ENCODE measurements at regions not wholly inside any gene's neighbourhood (a gene's known extent, or its start where the extent isn't known, plus 50 kb on each side); places are given as distances from the start of the nearest gene placed in this dataset.

DNA sequence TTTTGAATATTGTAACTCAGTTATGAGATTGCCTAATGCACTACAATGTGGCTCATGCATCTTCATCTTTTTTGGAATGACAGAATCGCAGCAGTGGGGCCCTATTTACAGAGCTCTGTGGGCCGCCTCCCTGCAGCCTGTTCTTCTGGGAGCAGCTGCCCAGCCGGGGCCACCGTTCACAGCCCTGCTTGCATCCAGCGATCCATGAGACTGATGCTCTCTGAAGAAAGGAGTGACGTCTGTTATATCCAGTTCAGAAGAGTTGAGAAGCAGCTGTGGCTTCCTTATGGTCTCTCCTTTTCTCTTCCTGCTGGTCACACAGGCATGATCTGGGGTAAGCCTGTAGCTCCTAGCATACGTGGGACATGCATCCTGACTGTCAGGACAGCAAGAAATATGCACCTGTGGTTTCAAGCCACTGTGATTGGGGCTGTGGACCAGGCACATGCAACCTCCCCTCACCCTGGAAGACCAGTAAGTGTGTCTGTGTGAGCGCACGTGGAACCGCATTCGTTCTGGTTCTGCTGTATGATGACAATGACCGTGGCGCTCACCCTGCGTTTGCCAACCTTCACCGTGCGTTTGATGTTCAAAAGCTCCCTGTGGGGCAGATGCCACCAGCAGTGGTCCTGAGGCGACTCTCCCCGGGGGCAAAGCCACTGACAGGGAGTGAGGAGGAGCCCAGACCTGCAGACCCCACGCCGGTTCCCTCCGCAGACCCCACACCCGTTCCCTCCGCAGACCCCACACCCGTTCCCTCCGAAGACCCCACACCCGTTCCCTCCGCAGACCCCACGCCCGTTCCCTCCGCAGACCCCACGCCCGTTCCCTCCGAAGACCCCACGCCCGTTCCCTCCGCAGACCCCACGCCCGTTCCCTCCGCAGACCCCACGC lies 189.8 kb downstream of the TMEM18 start:
- Histone ChIP-seq H3K56ac (ENCODE audit: low read length) (no peak overlapping the region), H3K79me2 (ENCODE audit: control insufficient read depth, insufficient read depth, low read length) (no peaks in the 10 kb centered on the region), H2BK5ac (ENCODE audit: low read length) (no peak overlapping the region), H2AK5ac (ENCODE audit: low read length) (no peak overlapping the region), H3K18ac (ENCODE audit: low read length) (no peak overlapping the region), H4K5ac (ENCODE audit: low read length) (no peak overlapping the region), H3K9ac (ENCODE audit: low read length) (no peak overlapping the region), H2BK120ac (ENCODE audit: low read depth, low read length) (no peak overlapping the region), H3K36me3 (ENCODE audit: control insufficient read depth, insufficient read depth, low read length) (no peaks in the 10 kb centered on the region), H3K4me1 (ENCODE audit: control insufficient read depth, low read depth, low read length) (no peaks in the 10 kb centered on the region), H3K4ac (ENCODE audit: low read depth, low read length) (no peak overlapping the region), H3K27me3 (ENCODE audit: insufficient read depth, low read length, poor library complexity) (no peaks in the 10 kb centered on the region), H3K27ac (ENCODE audit: low read depth, low read length) (no peak overlapping the region), H4K8ac (ENCODE audit: low read depth, low read length) (no peak overlapping the region), H3K4me3 (ENCODE audit: low read length) (no peak overlapping the region), H3K79me1 (ENCODE audit: low read length) (no peaks in the 10 kb centered on the region), H2BK15ac (replicated peaks; ENCODE audit: low read depth) (no peak overlapping the region), H3K23ac (ENCODE audit: low read length) (no peak overlapping the region), H3K4me2 (ENCODE audit: low read length) (no peak overlapping the region)
- DNase-seq = no peak
- WGBS (ENCODE audit: extremely low coverage, insufficient coverage, low lambda C conversion rate) = no CpG with 5 or more reads among the region's 40 CpGs

DNA sequence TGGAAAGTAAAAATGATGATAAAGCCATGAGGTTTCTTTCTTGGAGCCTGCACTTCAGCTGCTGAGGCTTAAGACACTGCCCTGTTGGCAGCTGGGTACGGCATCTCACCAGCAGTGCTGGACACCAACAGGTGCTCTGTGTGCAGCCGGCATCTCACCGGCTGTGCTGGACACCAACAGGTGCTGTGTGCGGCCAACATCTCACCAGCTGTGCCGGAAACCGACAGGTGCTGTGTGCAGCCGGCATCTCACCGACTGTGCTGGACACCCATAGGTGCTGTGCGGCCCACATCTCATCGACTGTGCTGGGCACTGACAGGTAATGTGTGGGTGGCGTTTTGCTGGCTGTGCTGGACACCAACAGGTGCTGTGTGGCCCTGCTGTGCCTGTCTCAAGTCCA lies 190.8 kb downstream of the TMEM18 start:
- WGBS (ENCODE audit: extremely low coverage, insufficient coverage, low lambda C conversion rate) = no CpG with 5 or more reads among the region's 11 CpGs
- H3K27ac ChIP-seq (ENCODE audit: low read depth, low read length) = no peak overlapping the region

DNA sequence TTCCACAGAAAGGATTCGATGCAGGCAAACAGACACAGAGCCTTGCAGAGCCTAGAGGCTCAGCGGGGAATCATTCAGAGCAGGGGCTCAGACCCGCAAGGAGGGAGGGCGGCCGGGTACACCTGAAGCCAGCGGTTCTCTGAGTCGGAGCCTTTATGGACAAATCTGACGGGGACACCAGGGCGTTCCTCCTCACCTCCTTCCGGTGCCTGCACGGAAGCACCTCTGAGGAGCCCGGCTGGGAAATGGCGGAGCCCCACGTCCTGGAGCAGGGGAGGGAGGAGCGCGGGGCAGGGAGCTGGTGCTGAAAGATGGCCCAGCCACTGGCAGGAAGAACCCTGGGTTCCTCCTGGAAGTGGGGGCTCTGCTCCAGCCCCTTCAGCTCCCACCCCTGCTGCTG lies 193.5 kb upstream of the ALKAL2 start:
- no peak overlapping the region for H2BK15ac ChIP-seq (replicated peaks; ENCODE audit: low read depth)
- no CpG with 5 or more reads among the region's 16 CpGs for WGBS (ENCODE audit: extremely low coverage, insufficient coverage, low lambda C conversion rate)
- H4K8ac ChIP-seq (ENCODE audit: low read depth, low read length) = no peak overlapping the region
- H3K4ac ChIP-seq (ENCODE audit: low read depth, low read length) = no peak overlapping the region
- no peak overlapping the region for H3K56ac ChIP-seq (ENCODE audit: low read length)
- no peaks in the 10 kb centered on the region for H3K27me3 ChIP-seq (ENCODE audit: insufficient read depth, low read length, poor library complexity)
- H4K5ac ChIP-seq (ENCODE audit: low read length) = no peak overlapping the region
- H3K9ac ChIP-seq (ENCODE audit: low read length) = no peak overlapping the region
- H2BK5ac ChIP-seq (ENCODE audit: low read length) = no peak overlapping the region
- no peaks in the 10 kb centered on the region for H3K36me3 ChIP-seq (ENCODE audit: control insufficient read depth, insufficient read depth, low read length)
- H3K4me1 ChIP-seq (ENCODE audit: control insufficient read depth, low read depth, low read length) = no peaks in the 10 kb centered on the region
- H3K79me2 ChIP-seq (ENCODE audit: control insufficient read depth, insufficient read depth, low read length) = no peaks in the 10 kb centered on the region
- no peak overlapping the region for H3K27ac ChIP-seq (ENCODE audit: low read depth, low read length)
- H3K4me3 ChIP-seq (ENCODE audit: low read length) = no peak overlapping the region
- DNase-seq = peak; percentile 14
- H3K79me1 ChIP-seq (ENCODE audit: low read length) = no peaks in the 10 kb centered on the region
- H3K4me2 ChIP-seq (ENCODE audit: low read length) = no peak overlapping the region
- H3K18ac ChIP-seq (ENCODE audit: low read length) = no peak overlapping the region
- H3K23ac ChIP-seq (ENCODE audit: low read length) = no peak overlapping the region
- no peak overlapping the region for H2BK120ac ChIP-seq (ENCODE audit: low read depth, low read length)
- no peak overlapping the region for H2AK5ac ChIP-seq (ENCODE audit: low read length)

More for the DNA sequence above, 190.8 kb downstream of the TMEM18 start:
- DNase-seq = no peak
- H3K18ac ChIP-seq (ENCODE audit: low read length) = no peak overlapping the region
- no peaks in the 10 kb centered on the region for H3K4me1 ChIP-seq (ENCODE audit: control insufficient read depth, low read depth, low read length)
- H3K36me3 ChIP-seq (ENCODE audit: control insufficient read depth, insufficient read depth, low read length) = no peaks in the 10 kb centered on the region
- H3K23ac ChIP-seq (ENCODE audit: low read length) = no peak overlapping the region
- no peak overlapping the region for H3K56ac ChIP-seq (ENCODE audit: low read length)
- no peak overlapping the region for H3K4ac ChIP-seq (ENCODE audit: low read depth, low read length)
- H3K79me2 ChIP-seq (ENCODE audit: control insufficient read depth, insufficient read depth, low read length) = no peaks in the 10 kb centered on the region
- H2BK15ac ChIP-seq (replicated peaks; ENCODE audit: low read depth) = no peak overlapping the region
- no peak overlapping the region for H2AK5ac ChIP-seq (ENCODE audit: low read length)
- H3K4me3 ChIP-seq (ENCODE audit: low read length) = no peak overlapping the region
- no peak overlapping the region for H2BK5ac ChIP-seq (ENCODE audit: low read length)
- H3K9ac ChIP-seq (ENCODE audit: low read length) = no peak overlapping the region
- H3K4me2 ChIP-seq (ENCODE audit: low read length) = no peak overlapping the region
- H4K8ac ChIP-seq (ENCODE audit: low read depth, low read length) = no peak overlapping the region
- no peaks in the 10 kb centered on the region for H3K27me3 ChIP-seq (ENCODE audit: insufficient read depth, low read length, poor library complexity)
- no peaks in the 10 kb centered on the region for H3K79me1 ChIP-seq (ENCODE audit: low read length)
- no peak overlapping the region for H4K5ac ChIP-seq (ENCODE audit: low read length)
- H2BK120ac ChIP-seq (ENCODE audit: low read depth, low read length) = no peak overlapping the region

DNA sequence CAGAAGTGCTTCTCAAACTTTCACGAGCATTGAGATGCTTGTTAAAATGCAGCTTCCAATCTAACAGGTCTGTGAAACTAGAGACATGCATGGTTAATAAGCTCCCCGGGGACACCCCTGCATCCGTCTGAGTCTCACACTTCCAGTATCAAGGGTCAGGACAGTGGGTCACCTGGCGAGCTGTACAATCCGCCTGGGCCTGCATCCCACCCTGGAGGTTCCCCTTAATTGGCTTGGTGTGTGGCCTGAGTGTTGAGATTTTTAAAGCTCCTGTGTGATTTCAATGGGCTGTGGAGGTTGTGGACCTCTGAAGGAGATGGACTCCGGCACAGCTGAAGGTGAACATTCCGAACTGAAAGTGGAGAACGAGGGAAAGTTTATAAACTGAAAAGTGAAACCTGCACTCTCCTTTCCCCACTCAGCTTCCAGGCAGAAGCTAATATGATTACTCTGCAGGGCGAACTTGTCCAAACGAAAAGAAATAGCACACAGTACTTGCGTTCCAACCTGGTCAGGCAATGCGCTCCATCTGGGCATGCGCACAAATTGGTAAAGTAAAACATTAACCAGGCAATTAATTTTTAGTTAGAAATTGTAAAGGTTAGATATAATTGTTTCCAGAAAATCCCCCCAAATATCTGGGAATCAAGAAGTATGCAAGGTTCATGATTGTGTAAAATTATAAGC lies 191.7 kb upstream of the ALKAL2 start:
- Histone ChIP-seq H3K4me3 (ENCODE audit: low read length) (no peak overlapping the region), H3K56ac (ENCODE audit: low read length) (no peak overlapping the region), H3K23ac (ENCODE audit: low read length) (no peak overlapping the region), H3K27ac (ENCODE audit: low read depth, low read length) (no peak overlapping the region), H3K79me2 (ENCODE audit: control insufficient read depth, insufficient read depth, low read length) (no peaks in the 10 kb centered on the region), H4K5ac (ENCODE audit: low read length) (no peak overlapping the region), H3K18ac (ENCODE audit: low read length) (no peak overlapping the region), H3K36me3 (ENCODE audit: control insufficient read depth, insufficient read depth, low read length) (no peaks in the 10 kb centered on the region), H4K8ac (ENCODE audit: low read depth, low read length) (no peak overlapping the region), H2AK5ac (ENCODE audit: low read length) (no peak overlapping the region), H3K9ac (ENCODE audit: low read length) (no peak overlapping the region), H2BK120ac (ENCODE audit: low read depth, low read length) (no peak overlapping the region), H3K4ac (ENCODE audit: low read depth, low read length) (no peak overlapping the region), H2BK5ac (ENCODE audit: low read length) (no peak overlapping the region), H3K79me1 (ENCODE audit: low read length) (no peaks in the 10 kb centered on the region), H3K4me2 (ENCODE audit: low read length) (no peak overlapping the region), H3K27me3 (ENCODE audit: insufficient read depth, low read length, poor library complexity) (no peaks in the 10 kb centered on the region), H3K4me1 (ENCODE audit: control insufficient read depth, low read depth, low read length) (no peaks in the 10 kb centered on the region), H2BK15ac (replicated peaks; ENCODE audit: low read depth) (no peak overlapping the region)
- DNase-seq = no peak
- no CpG with 5 or more reads among the region's 13 CpGs for WGBS (ENCODE audit: extremely low coverage, insufficient coverage, low lambda C conversion rate)

DNA sequence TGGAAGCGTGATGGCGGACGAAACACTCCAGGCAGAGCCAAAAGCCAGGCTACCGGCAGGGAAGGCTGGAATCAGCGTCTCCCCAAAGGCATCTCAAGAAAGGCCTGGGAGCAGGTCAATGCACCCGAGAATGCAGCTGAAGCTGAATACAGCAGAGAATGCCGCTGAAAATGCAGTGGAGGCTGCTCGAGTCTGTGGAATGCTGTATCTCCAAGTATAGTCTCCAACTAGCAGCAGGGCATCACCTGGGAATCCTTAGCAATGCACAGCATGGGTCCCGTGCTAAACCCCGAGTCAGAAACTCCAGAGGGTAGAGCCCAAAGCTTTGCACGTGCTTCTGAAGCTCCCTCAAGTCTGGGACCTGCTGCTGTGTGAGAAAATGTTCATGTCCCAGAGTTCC lies 191.1 kb upstream of the ALKAL2 start:
- Histone ChIP-seq H3K79me1 (ENCODE audit: low read length) (no peaks in the 10 kb centered on the region), H2BK5ac (ENCODE audit: low read length) (no peak overlapping the region), H3K36me3 (ENCODE audit: control insufficient read depth, insufficient read depth, low read length) (no peaks in the 10 kb centered on the region), H3K9ac (ENCODE audit: low read length) (no peak overlapping the region), H2BK120ac (ENCODE audit: low read depth, low read length) (no peak overlapping the region), H3K27ac (ENCODE audit: low read depth, low read length) (no peak overlapping the region), H2AK5ac (ENCODE audit: low read length) (no peak overlapping the region), H4K8ac (ENCODE audit: low read depth, low read length) (no peak overlapping the region), H3K23ac (ENCODE audit: low read length) (no peak overlapping the region), H2BK15ac (replicated peaks; ENCODE audit: low read depth) (no peak overlapping the region), H3K27me3 (ENCODE audit: insufficient read depth, low read length, poor library complexity) (no peaks in the 10 kb centered on the region), H3K4me3 (ENCODE audit: low read length) (no peak overlapping the region), H3K79me2 (ENCODE audit: control insufficient read depth, insufficient read depth, low read length) (no peaks in the 10 kb centered on the region), H3K4me1 (ENCODE audit: control insufficient read depth, low read depth, low read length) (no peaks in the 10 kb centered on the region), H3K4ac (ENCODE audit: low read depth, low read length) (no peak overlapping the region), H4K5ac (ENCODE audit: low read length) (no peak overlapping the region), H3K18ac (ENCODE audit: low read length) (no peak overlapping the region), H3K56ac (ENCODE audit: low read length) (no peak overlapping the region), H3K4me2 (ENCODE audit: low read length) (no peak overlapping the region)
- WGBS (ENCODE audit: extremely low coverage, insufficient coverage, low lambda C conversion rate) = no CpG with 5 or more reads among the region's 11 CpGs
- DNase-seq = peak; percentile 69

All from mesendoderm (in vitro differentiated cells).